Neural cell (in vitro differentiated cells): ENCODE measurements at regions not wholly inside any gene's neighbourhood (a gene's known extent, or its start where the extent isn't known, plus 50 kb on each side); places are given as distances from the start of the nearest gene placed in this dataset.

ENCODE experiments used
- H2AFZ ChIP-seq: fragments of 200-600, 300-800 bp; sonication (generic), shearing (Covaris generic); 2 replicates; pipeline ENCODE4 v1.6.0; 2014; ENCODE audit warnings: low read depth, mild to moderate bottlenecking, antibody characterized with exemption, low read length, moderate library complexity
- H3F3A ChIP-seq: fragments of 200-600 bp; shearing (Covaris generic); 2 replicates; pipeline ENCODE4 v1.6.1; 2016; ENCODE audit warnings: mild to moderate bottlenecking, moderate library complexity, mixed read lengths, antibody characterized with exemption, low read length; ENCODE audit not compliant: insufficient read depth, poor library complexity, severe bottlenecking
- H3K27ac ChIP-seq: fragments of 200-600, 300-800 bp; sonication (generic), shearing (Covaris generic); 2 replicates; pipeline ENCODE4 v1.5.1; 2014; ENCODE audit warnings: mild to moderate bottlenecking, low read length, moderate library complexity
- H3K27me3 ChIP-seq: fragments of 300-800, 200-600 bp; sonication (generic), shearing (Covaris generic); 2 replicates; pipeline ENCODE4 v1.6.0; 2014; ENCODE audit warnings: mild to moderate bottlenecking, low read depth, low read length, moderate library complexity; ENCODE audit not compliant: insufficient read depth
- H3K36me3 ChIP-seq: fragments of 300-800, 200-600 bp; sonication (generic), shearing (Covaris generic); 2 replicates; pipeline ENCODE4 v1.5.1; 2014; ENCODE audit warnings: mild to moderate bottlenecking, antibody characterized with exemption, low read length, moderate library complexity; ENCODE audit not compliant: insufficient read depth
- H3K4me2 ChIP-seq: fragments of 300-800, 200-600 bp; sonication (generic), shearing (Covaris generic); 2 replicates; pipeline ENCODE4 v1.6.0; 2014; ENCODE audit warnings: mild to moderate bottlenecking, low read length
- H3K4me3 ChIP-seq: fragments of 300-800, 200-600 bp; sonication (generic), shearing (Covaris generic); 2 replicates; pipeline ENCODE4 v1.5.1; 2014; ENCODE audit warnings: mild to moderate bottlenecking, low read length, moderate library complexity
- H3K79me2 ChIP-seq: fragments of 200-600 bp; shearing (Covaris generic); replicated peaks from 2 replicates; pipeline ENCODE4 v1.6.0; 2014; ENCODE audit warnings: mild to moderate bottlenecking, low read length, moderate library complexity; ENCODE audit not compliant: insufficient read depth
- H3K9ac ChIP-seq: fragments of 300-800, 200-600 bp; sonication (generic), shearing (Covaris generic); 2 replicates; pipeline ENCODE4 v1.6.1; 2016; ENCODE audit warnings: mild to moderate bottlenecking, low read length, mixed read lengths
- H3K9me2 ChIP-seq: fragments of 200-600 bp; shearing (Covaris generic); 2 replicates; pipeline ENCODE4 v1.6.1; 2016; ENCODE audit warnings: mild to moderate bottlenecking, low read length, mixed read lengths; ENCODE audit not compliant: insufficient read depth
- H3K9me3 ChIP-seq: fragments of 200-600, 300-800 bp; sonication (generic), shearing (Covaris generic); 2 replicates; pipeline ENCODE4 v1.6.1; 2016; ENCODE audit warnings: mild to moderate bottlenecking, mixed run types, low read length, moderate library complexity, mixed read lengths
- H4K20me1 ChIP-seq: fragments of 200-600 bp; shearing (Covaris generic); 2 replicates; pipeline ENCODE4 v1.6.1; 2016; ENCODE audit warnings: mild to moderate bottlenecking, mixed run types; ENCODE audit not compliant: insufficient read depth
- CTCF ChIP-seq: fragments of 450-650 bp; IDR thresholded peaks from 2 replicates; pipeline ENCODE4 v1.5.1; 2014; ENCODE audit warnings: antibody characterized with exemption, mild to moderate bottlenecking, moderate library complexity; ENCODE audit not compliant: poor library complexity, severe bottlenecking
- EP300 ChIP-seq: fragments of 450-650 bp; conservative IDR thresholded peaks from 2 replicates; pipeline ENCODE4 v1.6.1; 2014; ENCODE audit warnings: antibody characterized with exemption, mild to moderate bottlenecking, moderate library complexity; ENCODE audit not compliant: poor library complexity, severe bottlenecking
- EZH2 ChIP-seq: fragments of 200-600, 300-800 bp; shearing (Covaris generic), sonication (generic); IDR thresholded peaks from 2 replicates; pipeline ENCODE4 v1.6.1; 2014; ENCODE audit warnings: antibody characterized with exemption, low read length, borderline replicate concordance, mild to moderate bottlenecking; ENCODE audit not compliant: insufficient read depth, poor library complexity, severe bottlenecking
- MXI1 ChIP-seq: fragments of 450-650 bp; conservative IDR thresholded peaks from 2 replicates; pipeline ENCODE4 v1.6.1; 2014; ENCODE audit warnings: antibody characterized with exemption, mild to moderate bottlenecking; ENCODE audit not compliant: poor library complexity, severe bottlenecking
- POLR2AphosphoS5 ChIP-seq: IDR thresholded peaks from 2 replicates; pipeline ENCODE4 v1.6.1; 2012
- RAD21 ChIP-seq: fragments of 450-650 bp; conservative IDR thresholded peaks from 2 replicates; pipeline ENCODE4 v1.6.1; 2014; ENCODE audit warnings: antibody characterized with exemption, mild to moderate bottlenecking, moderate library complexity
- REST ChIP-seq: IDR thresholded peaks from 2 replicates; pipeline ENCODE4 v1.6.1; 2012; ENCODE audit warnings: borderline replicate concordance
- SMC3 ChIP-seq: fragments of 450-650 bp; conservative IDR thresholded peaks from 2 replicates; pipeline ENCODE4 v1.6.1; 2014; ENCODE audit warnings: antibody characterized with exemption, mild to moderate bottlenecking, moderate library complexity; ENCODE audit not compliant: poor library complexity
- TAF1 ChIP-seq: IDR thresholded peaks from 2 replicates; pipeline ENCODE4 v1.6.1; 2012; ENCODE audit warnings: low read depth

GRCh38 chr6:105902401-105903031 lies 183.6 kb upstream of the PRDM1 start:
- Histone ChIP-seq H3K4me2 (no peak overlapping the region), H2AFZ (no peak overlapping the region), H3F3A (no peaks in the 10 kb centered on the region), H3K4me3 (no peak overlapping the region), H4K20me1 (no peaks in the 10 kb centered on the region), H3K79me2 (no peaks in the 10 kb centered on the region), H3K36me3 (no peaks in the 10 kb centered on the region), H3K9me2 (no peaks in the 10 kb centered on the region), H3K9ac (no peak overlapping the region), H3K27me3 (no peaks in the 10 kb centered on the region), H3K27ac (no peak overlapping the region), H3K9me3 (no peaks in the 10 kb centered on the region)
- no peak for TF ChIP-seq EP300

GRCh38 chr6:105901583-105901982 lies 184.6 kb upstream of the PRDM1 start:
- Histone ChIP-seq H3K79me2 (no peaks in the 10 kb centered on the region), H2AFZ (no peak overlapping the region), H3K27ac (no peak overlapping the region), H3K9me3 (no peaks in the 10 kb centered on the region), H3K9me2 (no peaks in the 10 kb centered on the region), H3K4me3 (no peak overlapping the region), H3K4me2 (no peak overlapping the region), H4K20me1 (no peaks in the 10 kb centered on the region), H3K27me3 (no peaks in the 10 kb centered on the region), H3F3A (no peaks in the 10 kb centered on the region), H3K9ac (no peak overlapping the region), H3K36me3 (no peaks in the 10 kb centered on the region)
- TF ChIP-seq POLR2AphosphoS5 = no peak
- no peak for TF ChIP-seq EP300
- no peak for TF ChIP-seq EZH2
- no peak for TF ChIP-seq TAF1
- no peak for TF ChIP-seq REST
- TF ChIP-seq MXI1 = no peak
- TF ChIP-seq RAD21 = no peak
- no peak for TF ChIP-seq SMC3
- no peak for TF ChIP-seq CTCF
